ENCODE measurements at regions not wholly inside any gene's neighbourhood (a gene's known extent, or its start where the extent isn't known, plus 50 kb on each side); places are given as distances from the start of the nearest gene placed in this dataset.

GRCh38 chr5:38029397-38030065 is 189.7 kb upstream of the GDNF start:
- DNase-seq (ENCODE audit: low read depth), result no peak

DNA sequence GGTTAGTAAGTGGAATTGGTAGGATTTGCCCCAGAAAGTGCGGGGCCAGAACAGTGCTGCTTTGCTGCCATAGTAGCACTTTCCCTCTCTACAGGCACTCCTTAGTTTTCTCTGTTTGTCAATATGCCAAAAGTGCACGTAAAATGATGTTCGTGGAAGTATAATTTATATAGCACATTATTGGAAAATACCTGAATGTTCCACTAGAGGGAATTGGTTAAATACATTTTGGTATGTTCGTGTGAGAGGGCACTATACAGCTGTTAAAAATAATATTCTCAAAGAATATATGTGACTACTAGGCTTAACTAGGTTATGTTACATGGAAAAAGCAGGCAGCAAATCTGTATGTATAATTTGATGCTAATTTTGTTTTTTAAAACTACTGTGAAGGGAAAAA is 184.0 kb upstream of the GDNF start:
- no peak for DNase-seq (ENCODE audit: low read depth)

DNA sequence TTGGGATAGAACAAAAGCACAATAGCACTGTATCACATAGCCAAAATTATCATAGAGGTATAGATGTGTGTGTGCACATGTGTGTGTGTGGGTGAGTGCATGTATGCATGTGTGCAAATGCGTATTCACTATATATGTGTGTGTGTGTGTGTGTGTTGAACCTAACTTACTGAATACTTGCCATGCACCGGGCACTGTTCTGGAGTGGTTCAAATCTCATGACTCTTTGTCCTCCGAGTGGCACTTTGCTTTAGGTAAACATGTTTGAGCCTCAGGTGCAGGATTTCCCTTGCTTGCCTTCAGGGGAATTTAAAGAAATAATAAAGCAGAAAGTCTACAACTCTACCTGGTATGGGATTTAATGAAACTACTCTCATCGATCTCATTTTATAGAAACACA is 183.5 kb upstream of the GDNF start:
- DNase-seq (ENCODE audit: low read depth), result no peak

- no peak for DNase-seq (ENCODE audit: low read depth)
These were observed 182.8 kb upstream of the GDNF start for GRCh38 chr5:38022631-38023030.

- no peak for DNase-seq (ENCODE audit: low read depth)
These were observed 178.2 kb upstream of the GDNF start for GRCh38 chr5:38018016-38018415.

DNA sequence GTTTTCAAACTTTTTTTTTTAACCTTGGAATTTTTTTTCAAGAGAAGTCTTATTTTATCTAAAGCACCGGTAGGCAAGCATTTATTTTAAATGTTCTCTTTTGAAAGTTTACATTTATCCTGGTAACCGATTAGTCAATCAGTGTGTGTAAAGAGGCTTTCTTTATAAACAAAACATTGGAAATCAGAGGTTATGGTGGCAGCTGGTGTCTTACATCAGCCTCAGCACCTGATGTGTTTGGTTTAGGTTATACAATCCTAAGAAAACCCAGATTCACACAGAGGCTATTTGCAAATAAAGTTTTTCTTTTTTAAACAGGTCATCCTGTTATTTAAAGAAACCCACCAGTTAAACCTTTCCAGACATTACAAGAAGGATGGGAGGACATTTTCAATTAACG is 173.3 kb upstream of the GDNF start:
- DNase-seq (ENCODE audit: low read depth), result no peak

DNA sequence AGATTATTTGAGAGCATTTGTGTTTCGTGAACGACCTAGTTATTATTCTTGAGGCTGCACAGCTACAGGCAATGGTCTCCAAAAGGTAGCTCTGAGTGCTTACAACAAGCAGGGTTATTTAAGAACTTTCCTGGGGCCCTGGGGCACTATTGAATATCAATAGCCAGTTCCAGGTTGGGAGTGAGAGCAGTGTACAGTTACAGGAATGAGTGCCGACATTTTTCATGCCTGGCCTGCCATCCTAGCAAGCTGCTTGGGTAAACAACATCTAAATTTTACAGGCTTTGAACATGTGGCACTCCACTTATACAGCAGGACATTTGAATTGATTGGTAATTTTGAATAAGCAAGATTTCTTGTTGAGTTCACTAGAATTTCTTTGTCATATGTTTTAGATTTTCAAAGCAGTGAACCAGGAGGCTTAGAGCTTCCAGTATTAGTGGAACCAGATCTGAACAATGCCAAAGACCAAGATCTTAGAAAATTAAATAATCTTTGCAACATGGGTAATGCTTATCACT is 171.9 kb upstream of the GDNF start:
- no peak for DNase-seq (ENCODE audit: low read depth)

DNA sequence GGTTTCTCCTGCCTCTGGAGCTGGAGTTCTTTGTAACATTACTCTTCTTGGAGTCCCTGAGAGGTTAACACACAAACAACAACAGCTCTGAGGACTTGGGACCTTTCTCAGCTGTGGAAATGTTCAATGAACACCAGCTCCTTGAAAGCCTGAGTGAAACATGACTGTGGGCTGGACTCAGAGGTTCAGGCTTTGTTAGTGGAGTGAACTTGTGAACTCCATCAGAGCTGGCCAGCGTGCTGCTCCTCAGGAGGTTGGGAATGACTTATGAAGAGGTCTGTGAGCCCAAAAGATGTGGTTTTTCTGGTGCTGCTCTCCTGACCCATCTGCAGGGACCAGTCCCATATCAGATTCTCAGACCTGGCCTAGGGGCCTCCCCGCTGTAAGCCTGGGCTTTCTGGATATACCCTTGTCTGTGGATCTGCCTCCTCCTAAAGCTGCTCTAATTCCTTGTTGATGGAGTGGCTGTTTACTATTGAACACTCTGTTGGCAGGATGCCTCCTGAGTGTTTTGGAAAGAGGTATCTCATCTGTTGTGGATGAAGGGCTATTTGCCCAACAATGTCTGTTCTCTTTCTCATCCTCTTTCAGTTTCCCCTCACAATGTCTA is 170.0 kb upstream of the GDNF start:
- DNase-seq (ENCODE audit: low read depth), result no peak

GRCh38 chr5:38008198-38008597 is 168.4 kb upstream of the GDNF start:
- DNase-seq (ENCODE audit: low read depth), result no peak

GRCh38 chr5:37999593-37999992 is 159.8 kb upstream of the GDNF start:
- no peak for DNase-seq (ENCODE audit: low read depth)

DNA sequence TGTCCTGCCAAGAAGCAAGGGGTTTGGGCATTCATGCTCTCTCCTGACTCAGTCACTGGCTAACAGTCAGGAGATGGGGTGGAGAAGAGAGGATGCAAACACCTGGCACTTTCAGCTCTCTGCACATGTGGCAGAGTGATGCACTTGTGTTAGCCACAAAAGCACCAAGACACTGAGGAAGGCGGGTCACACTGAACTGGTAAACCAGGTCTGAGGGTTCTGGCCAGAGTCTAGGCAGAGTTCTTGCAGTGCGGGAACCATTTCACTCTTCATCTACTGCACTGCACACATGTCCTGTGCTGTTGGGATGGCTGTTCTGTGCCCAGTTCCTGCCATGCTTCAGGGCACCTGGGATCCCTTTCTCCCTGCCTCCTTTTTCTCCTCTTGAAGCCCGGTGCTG is 157.1 kb upstream of the GDNF start:
- DNase-seq (ENCODE audit: low read depth), result no peak

DNA sequence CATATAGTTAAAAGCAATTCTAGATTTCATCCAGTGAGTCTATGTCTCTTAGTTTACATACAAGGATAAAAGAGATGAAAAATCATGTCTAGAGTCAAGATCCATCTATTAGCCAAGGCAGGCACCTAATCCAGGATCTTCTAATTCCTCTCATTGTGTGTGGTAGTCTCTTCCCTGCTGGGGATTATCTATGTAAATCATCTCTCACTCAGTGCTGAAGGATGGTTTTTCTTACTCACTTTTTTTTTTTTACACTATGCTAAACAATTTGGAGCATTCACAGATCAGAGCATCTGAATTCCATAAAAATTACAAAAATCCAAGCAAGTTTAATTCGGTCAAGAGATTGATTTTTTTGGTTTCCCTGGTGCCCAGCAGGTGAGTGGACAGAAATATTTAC is 154.9 kb upstream of the GDNF start:
- DNase-seq (ENCODE audit: low read depth), result no peak

DNA sequence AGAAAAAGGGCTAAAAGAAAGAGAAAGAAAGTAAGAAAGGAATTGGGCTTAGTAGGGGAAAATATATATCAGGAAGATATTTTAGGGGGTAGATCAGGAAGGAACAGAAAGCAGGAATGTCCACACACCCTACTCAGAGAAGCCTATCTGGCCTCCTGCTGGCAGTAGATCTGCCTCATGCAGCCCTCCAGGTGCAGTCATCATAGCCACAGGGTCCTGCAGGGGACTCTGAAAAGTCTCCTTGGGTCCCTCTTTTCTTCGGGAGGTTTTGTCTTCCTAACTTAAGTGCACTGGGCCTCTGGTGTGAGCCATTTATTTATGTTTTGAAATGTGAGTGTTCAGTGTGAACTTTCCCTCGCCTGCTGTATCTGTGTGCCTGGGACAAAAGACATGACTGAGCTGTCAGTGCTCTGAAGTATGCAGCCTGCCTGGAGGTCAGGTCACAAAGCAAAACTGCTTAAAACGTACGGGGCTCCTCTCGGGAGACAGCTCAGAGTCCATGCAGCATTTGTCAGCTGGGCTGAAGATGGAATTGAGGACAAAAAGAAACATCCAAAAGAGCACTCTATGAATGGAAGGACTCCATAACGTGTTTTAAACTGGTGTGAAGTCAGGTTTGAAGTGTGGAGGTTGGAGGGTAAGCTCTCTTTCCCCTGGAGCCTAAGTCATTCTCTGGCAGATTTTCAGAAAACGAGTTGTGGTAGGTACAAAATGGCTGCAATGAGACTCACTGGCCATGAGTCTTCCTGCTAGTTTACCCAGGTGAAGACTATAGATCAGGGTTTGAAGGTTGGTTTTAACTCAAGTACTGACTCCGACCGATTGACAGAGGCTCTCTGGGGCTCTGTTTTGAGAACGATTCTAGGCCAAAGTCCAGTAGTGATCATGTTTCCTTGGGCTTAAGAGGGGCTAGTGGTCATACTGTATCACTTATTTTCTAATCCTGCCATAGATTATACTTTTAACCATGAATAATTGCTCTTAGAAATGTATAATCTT is 151.8 kb upstream of the GDNF start:
- DNase-seq (ENCODE audit: low read depth), result no peak

DNA sequence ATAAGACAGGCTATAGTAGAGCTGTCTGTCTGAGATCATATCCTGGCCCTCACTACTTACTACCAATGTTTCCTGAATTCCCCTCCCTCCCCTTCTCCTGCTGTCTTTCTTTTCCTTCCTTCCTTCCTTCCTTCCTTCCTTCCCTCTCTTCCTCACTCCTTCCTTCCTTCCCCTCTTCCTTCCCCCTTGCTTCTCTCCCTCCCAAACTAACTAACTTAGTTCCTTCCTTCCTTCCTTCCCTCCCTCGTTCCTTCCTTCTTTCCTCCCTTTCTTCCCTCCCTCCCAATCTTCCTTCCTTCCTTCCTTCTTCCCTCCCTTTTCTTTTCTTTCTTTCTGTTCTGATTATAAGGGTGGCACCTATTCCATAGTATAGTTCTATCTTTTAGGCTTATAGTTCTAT is 150.0 kb upstream of the GDNF start:
- no peak for DNase-seq (ENCODE audit: low read depth)

GRCh38 chr5:37988454-37989046 is 148.7 kb upstream of the GDNF start:
- DNase-seq (ENCODE audit: low read depth), result no peak

- DNase-seq (ENCODE audit: low read depth), result no peak
These were observed 144.5 kb upstream of the GDNF start for GRCh38 chr5:37984300-37984699.

DNA sequence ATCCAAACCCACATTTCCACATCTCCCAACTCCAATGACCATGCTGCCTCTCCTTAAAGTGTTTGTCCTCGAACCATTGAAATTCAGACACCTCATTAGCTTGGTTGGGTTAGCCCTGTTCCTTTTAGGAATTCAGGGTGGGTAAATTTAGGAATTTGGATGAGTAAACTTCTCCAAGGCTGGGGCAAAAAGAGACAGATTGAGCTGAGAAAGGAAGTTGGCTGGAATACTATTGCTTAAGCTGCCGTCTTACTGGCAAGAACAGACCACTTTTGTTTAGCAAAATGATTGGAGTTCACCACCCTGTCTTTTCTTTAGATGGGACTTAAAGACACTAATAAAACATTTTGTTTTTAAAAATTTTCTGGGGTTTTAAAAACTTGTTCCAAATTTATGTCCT is 143.6 kb upstream of the GDNF start:
- DNase-seq (ENCODE audit: low read depth), result no peak

DNA sequence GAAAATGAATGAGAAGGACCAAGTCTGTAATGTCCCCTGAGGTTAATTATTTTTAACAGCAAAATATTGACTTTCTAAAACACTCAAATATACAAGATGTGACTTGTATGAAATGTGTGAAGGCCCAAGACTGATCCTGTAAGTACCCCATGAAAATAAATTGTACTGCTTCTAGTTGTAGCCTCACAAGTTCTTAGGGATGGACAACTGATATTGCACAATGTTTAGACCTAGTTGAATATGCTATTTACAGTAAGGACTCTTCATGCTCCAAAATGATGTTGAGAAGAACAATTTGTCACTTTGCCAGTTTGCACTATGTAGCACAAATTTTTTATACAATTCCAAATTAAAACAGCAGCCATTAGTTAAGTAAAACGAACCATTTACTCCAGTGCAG is 139.7 kb upstream of the GDNF start:
- DNase-seq (ENCODE audit: low read depth), result no peak

DNA sequence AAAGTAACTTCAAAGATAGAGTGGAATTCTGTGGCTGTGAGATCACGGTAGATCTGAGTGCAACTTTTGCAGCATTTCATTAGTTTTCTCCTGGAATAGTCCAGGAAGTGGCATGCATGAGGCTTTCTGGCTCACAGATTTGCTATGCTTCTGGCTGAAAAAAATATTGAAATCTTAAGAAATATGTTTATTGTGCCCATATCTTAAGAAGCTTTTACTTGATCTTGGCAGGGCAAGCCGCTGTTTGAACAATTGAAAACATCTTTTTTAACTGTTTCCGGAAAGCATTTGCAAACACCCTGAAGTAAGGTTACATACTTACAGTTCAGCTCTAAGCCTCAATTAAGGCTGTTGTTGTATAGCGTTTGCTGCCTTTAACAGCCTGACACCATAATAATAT is 135.7 kb upstream of the GDNF start:
- DNase-seq (ENCODE audit: low read depth), result no peak

GRCh38 chr5:37971483-37972024 is 131.7 kb upstream of the GDNF start:
- no peak for DNase-seq (ENCODE audit: low read depth)

- no peak for DNase-seq (ENCODE audit: low read depth)
These were observed 127.0 kb upstream of the GDNF start for GRCh38 chr5:37966871-37967270.

GRCh38 chr5:37966291-37966690 is 126.5 kb upstream of the GDNF start:
- no peak for DNase-seq (ENCODE audit: low read depth)
